GM13977 (cell line): ENCODE measurements at regions not wholly inside any gene's neighbourhood (a gene's known extent, or its start where the extent isn't known, plus 50 kb on each side); places are given as distances from the start of the nearest gene placed in this dataset.

Source experiments
- DNase-seq: peaks from one replicate; pipeline ENCODE4 v3.0.0; 2012; ENCODE audit warnings: low spot score
- CTCF ChIP-seq: IDR thresholded peaks from 2 replicates; pipeline ENCODE4 v1.5.1; 2012; ENCODE audit warnings: mild to moderate bottlenecking, control low read depth; ENCODE audit not compliant: insufficient read depth; ENCODE audit errors: extremely low read depth, missing control alignments
- in situ Hi-C: fragments of 300-500 bp; cut with MboI; formaldehyde crosslinking; loops from one replicate; pipeline ENCODE4 v1.12.0; 2022; ENCODE audit warnings: low sequenced_read_pairs, low pct_unique_long_range_greater_than_20kb, mixed read lengths, inconsistent platforms; ENCODE audit not compliant: unreplicated experiment

GRCh38 chr6:19972221-19972620 lies 135.1 kb downstream of the ID4 start:
- DNase-seq, result no peak
- in situ Hi-C loops, result no loop called here
- TF ChIP-seq CTCF, result no peak

GRCh38 chr6:19976411-19977129 lies 139.4 kb downstream of the ID4 start:
- DNase-seq, result no peak
- no peak for TF ChIP-seq CTCF
- in situ Hi-C loops, result no loop called here

DNA sequence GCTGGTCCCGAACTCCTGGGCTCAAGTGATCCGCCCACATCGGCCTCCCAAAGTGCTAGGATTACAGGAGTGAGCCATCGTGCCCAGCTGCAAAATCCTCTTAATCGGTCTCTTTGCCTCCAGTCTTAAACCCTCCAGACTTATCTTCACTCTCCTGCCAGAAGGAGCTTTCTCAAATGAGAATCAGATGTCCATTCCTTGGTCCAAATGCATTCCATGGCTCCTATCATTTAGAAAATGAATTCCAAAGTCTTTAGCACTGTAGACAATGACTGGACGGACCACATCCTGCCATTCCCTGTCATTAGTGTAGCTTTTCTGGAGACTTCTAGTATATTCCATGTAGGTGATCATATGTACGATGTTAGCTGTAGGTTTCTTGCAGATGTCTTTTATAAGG lies 141.9 kb downstream of the ID4 start:
- in situ Hi-C loops, result no loop called here
- TF ChIP-seq CTCF, result no peak
- no peak for DNase-seq

- in situ Hi-C loops, result no loop called here
- DNase-seq, result no peak
- TF ChIP-seq CTCF, result no peak
These were observed 142.8 kb downstream of the ID4 start for GRCh38 chr6:19979986-19980385.

DNA sequence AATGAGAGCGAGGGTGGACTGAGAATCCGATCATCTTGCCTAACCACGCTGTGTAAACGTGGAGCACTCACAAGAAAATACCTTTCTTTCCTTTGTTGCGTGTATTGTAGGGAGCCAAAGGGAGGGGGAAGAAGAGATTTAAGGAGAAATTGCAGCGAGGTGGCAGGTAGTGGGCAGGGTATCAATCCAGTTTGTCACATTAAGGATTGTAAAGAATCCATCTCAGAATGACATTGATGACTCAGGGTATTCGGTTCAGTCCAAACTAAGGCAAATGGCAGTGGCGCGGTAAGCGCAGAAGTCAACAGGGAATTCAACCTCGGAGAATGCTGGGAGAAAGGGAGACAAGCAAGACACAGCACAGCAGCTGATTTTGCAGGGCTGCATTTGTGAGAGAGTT lies 146.2 kb downstream of the ID4 start:
- no peak for TF ChIP-seq CTCF
- DNase-seq, result no peak
- in situ Hi-C loops, result no loop called here

- no peak for DNase-seq
- in situ Hi-C loops, result no loop called here
- no peak for TF ChIP-seq CTCF
These were observed 149.7 kb downstream of the ID4 start for GRCh38 chr6:19986691-19987438.
